LNCAP (cell line): ENCODE measurements at regions not wholly inside any gene's neighbourhood (a gene's known extent, or its start where the extent isn't known, plus 50 kb on each side); places are given as distances from the start of the nearest gene placed in this dataset.

Experiments used
- TF ChIP-seq, protein P1 (sequence below): fragments of 450-650 bp; IDR thresholded peaks from 2 replicates; pipeline ENCODE4 v1.5.1; 2017; ENCODE audit warnings: mild to moderate bottlenecking

DNA sequence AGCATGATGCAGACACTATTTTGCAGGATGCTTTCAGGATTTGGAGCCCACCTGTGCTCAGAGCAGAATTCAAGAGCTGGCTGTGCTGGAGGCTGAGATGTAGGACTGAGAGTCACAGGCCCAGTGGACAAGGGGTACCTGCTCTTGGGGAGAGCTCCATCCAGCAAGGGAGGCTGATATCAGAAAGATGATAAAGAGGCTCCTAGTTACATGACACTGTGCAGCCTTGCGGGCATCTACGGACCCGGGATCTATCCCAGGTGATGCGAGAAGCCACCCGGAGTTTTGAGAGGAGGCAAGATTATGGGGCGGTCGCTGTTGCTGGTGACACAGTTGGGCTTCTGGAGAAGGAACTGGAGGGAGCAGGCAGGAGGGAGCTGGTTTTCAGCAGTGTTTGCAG, 579.0 kb downstream of the TBC1D22A start:
- TF ChIP-seq, protein P1, sequence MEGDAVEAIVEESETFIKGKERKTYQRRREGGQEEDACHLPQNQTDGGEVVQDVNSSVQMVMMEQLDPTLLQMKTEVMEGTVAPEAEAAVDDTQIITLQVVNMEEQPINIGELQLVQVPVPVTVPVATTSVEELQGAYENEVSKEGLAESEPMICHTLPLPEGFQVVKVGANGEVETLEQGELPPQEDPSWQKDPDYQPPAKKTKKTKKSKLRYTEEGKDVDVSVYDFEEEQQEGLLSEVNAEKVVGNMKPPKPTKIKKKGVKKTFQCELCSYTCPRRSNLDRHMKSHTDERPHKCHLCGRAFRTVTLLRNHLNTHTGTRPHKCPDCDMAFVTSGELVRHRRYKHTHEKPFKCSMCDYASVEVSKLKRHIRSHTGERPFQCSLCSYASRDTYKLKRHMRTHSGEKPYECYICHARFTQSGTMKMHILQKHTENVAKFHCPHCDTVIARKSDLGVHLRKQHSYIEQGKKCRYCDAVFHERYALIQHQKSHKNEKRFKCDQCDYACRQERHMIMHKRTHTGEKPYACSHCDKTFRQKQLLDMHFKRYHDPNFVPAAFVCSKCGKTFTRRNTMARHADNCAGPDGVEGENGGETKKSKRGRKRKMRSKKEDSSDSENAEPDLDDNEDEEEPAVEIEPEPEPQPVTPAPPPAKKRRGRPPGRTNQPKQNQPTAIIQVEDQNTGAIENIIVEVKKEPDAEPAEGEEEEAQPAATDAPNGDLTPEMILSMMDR: no peak

DNA sequence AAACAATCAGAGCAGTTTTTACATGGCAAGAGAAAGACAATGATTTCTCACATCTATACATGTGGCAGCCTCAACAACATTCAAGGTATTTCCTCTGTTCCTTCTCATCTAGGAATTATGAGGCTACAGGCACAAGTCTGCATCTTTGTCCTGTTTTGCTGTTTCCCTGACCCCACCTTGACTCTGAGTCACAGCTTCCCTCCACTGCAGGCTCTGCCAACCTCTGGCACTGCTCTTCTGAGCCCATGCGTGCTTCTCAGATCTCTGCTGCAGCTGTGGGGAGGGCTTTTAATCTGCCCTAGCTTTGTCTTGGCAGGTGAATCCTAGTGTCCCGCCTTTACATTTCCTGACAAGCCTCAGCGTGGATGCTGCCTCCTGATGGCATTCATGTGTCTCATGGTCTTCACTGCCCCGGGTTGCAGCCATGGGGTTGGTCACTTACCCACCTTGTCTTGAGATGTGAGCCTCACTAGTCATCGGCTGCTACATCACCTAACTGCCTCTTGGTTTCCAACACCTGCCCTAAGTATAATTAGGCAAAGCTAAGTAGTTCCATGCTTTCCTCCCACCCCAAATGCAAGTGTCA, 578.5 kb downstream of the TBC1D22A start:
- TF ChIP-seq, protein P1: no peak

DNA sequence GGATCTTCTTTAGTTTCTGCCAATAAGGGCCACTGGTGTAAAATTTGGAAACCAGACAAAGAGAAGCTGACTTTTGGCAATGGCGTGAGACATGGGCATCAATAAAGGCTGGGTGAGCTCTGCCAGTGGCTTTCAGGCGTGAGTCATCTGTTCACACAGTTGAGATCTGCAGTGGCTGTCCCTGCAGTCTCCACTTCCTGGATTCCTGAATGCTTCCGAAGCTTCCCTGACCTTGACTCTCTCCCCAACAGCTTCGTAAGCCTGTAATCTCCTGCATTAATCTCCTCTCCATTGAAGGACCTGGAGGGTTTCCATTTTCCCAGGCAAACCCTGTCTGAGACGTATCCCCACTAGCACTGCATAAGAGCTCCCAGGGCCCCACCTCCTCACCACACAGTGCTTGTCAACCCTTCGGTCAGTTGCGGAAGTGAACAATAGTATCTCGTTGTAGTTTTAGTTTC, 574.7 kb downstream of the TBC1D22A start:
- TF ChIP-seq, protein P1: no peak

DNA sequence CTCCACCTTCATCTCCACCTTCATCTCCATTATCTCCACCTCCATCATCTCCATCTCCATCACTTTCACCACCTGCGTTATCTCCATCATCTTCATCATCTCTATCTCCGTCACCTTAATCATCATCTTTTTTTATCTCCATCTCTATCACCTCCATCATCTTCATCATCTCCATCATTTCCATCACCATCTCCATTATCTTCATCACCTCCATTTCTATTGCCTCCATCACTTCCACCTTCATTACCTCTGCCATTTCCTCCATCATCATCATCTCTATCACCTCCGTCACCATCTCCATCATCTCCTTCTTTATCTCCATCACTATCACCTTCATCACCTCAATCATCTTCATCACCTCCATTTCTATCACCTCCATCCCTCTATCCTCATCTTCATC, 573.5 kb downstream of the TBC1D22A start:
- TF ChIP-seq, protein P1: no peak

DNA sequence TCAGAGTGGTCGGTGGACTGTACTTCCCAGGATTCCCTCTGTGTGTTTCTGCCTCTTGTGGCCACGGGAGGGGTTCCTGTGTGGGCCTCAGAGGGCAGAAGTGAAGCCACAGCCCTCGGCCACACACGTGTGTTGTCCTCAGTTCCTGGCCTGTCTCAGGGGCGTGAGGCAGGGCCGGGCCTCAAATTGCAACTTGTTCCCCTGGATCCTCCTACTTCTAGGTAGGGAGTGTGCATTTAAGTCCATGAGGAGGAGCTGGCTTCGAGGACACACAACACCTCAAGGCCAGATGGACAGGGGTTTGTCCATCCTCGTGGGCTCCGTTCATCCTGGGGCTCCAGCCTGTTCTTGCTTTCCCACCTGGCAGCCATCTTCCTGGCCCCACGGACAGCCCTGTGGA, 573.0 kb downstream of the TBC1D22A start:
- TF ChIP-seq, protein P1: no peak

DNA sequence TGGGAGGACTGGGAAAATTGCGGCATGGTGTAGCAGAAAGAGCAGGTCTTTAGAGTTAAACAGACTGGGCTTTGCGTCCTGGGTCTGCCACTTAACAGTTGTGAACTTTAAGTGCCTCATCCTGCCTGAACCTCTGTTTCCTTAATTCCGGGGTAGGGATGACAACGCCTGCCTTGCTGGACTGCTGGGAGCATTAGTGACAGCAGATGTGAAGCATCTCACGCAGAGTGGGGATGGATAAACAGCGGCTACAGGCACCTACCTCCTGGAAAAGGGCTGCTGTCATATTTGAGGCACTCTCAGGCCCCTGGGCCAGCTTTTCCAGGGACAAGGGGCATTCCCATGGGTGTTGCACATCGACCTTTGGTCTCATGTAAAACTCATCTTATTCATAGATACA, 572.2 kb downstream of the TBC1D22A start:
- TF ChIP-seq, protein P1: no peak

DNA sequence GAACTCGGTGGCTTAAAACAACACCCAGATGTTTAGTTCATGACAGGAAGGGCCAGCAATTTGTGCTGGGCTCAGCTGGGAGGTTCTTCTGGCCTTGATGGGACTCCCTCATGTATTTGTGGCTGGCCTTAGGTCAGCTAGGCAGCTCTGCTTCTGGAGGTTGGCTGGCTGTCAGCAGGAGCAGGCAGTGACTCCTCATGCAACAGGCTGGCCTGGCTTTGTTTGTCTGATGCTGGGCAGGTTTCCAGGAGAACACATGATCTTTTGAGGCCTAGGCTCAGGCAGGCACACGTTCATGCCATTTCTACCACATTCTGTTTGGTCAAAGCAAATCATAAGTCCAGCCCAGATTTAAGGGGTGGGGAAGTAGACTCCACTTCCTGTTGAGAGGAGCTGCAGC, 571.2 kb downstream of the TBC1D22A start:
- TF ChIP-seq, protein P1: no peak
